COR-L47 (cell line): ENCODE measurements at regions not wholly inside any gene's neighbourhood (a gene's known extent, or its start where the extent isn't known, plus 50 kb on each side); places are given as distances from the start of the nearest gene placed in this dataset.

Experiments used
- DNase-seq: peaks from one replicate; lab custom pipeline; 2025; lab: John Stamatoyannopoulos, UW

DNA sequence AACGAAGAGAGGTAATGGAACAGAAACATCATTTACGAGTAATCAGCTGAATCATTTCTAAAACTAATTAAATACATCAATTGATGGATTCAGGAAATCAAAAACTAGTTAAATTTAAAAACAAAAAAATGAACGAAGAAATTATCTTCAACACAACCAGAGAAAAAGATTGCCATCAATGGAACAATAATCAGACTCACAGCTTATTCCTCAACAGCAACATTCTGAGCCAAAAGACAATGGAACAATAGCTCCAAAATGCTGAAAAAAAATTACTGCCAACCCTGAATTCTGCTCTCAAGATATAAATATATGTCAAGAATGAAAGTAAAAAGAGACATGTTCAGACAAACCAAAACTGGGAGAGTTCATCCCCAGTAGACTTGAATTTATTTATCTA, 65.5 kb upstream of the KLF3 start:
- DNase-seq: no peak

DNA sequence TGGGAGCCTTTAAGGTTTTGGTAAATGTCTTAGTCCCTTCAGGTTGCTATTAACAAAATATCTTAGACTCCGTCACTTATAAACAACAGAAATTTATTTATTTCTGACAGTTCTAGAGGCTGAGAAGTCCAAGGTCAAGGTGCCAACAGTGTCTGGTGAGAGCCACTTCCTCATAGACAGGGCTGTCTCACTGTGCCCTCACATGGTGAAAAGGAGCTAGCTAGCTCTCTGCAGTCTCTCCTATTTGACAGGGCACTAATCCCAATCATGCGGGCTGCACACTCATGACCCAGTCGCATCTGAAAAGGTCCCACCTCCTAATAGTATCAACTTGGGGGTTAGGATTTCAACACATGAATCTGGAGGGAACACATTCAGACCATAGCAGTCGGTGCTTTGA, 63.4 kb upstream of the KLF3 start:
- DNase-seq: no peak

GRCh38 chr4:38601244-38601915, 62.6 kb upstream of the KLF3 start:
- DNase-seq: peak; percentile 32

- no peak for DNase-seq
Observed at GRCh38 chr4:38601916-38602291, 62.1 kb upstream of the KLF3 start.

DNA sequence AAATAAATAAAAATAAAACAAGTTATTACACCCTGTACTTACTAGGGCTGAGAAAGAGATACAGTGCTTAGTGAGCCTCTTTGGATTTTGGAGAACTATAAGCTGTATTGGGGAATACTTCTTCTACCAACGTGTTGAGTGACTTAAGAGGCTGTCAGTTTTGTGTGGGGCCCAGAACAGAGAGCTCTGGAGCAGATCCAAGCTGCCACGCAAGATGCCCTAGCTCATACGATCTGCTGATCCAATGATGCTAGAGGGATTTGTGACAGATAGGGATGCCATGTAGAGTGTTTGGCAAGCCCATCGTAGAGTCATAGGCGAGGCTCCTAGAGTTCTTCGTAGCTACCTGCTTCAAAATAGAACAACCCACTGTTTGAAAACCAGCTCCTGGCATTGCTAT, 60.3 kb upstream of the KLF3 start:
- DNase-seq: no peak

GRCh38 chr4:38605181-38605752, 58.7 kb upstream of the KLF3 start:
- no peak for DNase-seq

GRCh38 chr4:38605753-38606586, 58.0 kb upstream of the KLF3 start:
- no peak for DNase-seq

DNA sequence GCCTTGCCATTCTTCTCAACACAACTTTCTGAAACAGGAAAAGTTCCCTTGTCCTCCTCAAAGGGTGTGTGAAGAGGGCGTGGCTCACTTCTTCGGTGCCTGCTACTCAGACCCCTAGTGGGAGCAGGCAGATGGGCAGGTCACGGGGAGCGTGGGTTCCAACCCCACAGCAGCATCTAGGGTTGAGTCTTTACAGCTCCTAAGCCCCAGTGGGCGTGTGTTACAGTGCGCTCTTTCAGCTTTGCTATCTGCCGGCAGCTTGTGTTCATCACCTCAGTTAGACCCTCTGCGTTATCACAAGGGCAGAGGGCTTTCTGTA, 57.5 kb upstream of the KLF3 start:
- DNase-seq: no peak

DNA sequence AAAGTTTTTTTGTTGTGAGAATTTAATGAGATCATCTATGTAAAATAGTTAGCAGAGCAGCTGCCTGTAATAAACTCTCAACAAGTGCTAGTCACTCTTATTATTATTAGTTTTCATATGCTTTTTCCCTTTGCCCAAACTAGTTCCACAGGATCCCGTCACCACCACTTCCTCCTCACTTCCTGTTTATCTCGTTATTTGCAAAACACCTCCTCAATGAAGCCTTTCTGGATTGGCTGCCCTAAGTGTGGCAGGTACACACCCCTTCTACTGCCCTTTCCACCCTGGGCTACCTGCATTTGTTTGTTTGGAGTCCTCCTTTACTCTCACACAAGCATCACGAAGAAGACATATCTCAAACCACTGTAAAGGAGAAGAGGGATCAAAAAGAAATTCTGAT, 54.4 kb upstream of the KLF3 start:
- DNase-seq: no peak

DNA sequence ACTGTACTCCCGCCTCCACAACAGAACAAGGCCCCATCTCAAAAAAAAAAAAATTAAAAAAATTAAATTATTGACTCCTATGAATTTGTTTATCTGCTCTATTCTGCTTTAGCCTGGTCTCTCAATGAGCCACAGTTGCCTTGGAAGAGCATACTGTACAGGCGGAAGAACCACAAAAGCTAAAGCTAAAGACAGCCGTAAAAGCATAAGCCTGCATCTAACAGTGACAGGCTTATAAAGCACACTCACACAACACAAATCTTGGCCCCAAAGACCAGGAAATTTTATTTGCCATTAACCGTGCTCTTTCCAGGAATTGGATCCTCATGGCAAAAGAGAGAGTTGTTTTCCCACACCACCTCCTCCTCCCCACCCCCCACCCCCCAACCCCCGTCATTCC, 53.5 kb upstream of the KLF3 start:
- no peak for DNase-seq

- DNase-seq: no peak
Observed at GRCh38 chr4:38610966-38611431, 53.0 kb upstream of the KLF3 start.

DNA sequence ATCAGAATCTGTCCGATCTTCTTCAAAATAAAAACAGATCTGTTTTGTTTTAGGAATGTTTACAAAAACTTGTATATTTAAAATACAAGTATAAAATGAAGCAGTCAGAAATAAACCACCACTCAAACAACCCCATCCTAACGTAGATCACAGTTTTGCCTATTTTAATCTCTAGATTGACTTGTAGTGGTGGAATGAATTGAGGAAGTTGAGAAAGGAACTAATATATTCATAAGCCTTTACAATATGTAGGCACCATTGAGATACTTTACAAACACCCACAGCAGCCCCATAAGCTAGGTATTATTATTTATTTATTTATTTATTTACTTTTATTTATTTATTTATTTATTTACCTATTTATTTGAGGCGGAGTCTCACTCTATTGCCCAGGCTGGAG, 52.3 kb upstream of the KLF3 start:
- no peak for DNase-seq

GRCh38 chr4:38612646-38613414, 51.2 kb upstream of the KLF3 start:
- peak; percentile 62 for DNase-seq
